Glutamatergic neuron (in vitro differentiated cells): ENCODE measurements at regions not wholly inside any gene's neighbourhood (a gene's known extent, or its start where the extent isn't known, plus 50 kb on each side); places are given as distances from the start of the nearest gene placed in this dataset.

Experiments used
- DNase-seq: peaks from one replicate; pipeline ENCODE4 v3.0.0; 2022
- H3K27ac Mint-ChIP-seq: one replicate; pipeline ENCODE4 v1.8.0; 2020; ENCODE audit warnings: mild to moderate bottlenecking, mixed read lengths, inconsistent platforms; ENCODE audit not compliant: unreplicated experiment
- H3K27me3 Mint-ChIP-seq: one replicate; pipeline ENCODE4 v1.8.0; 2020; ENCODE audit warnings: mild to moderate bottlenecking, moderate library complexity, mixed read lengths, inconsistent platforms; ENCODE audit not compliant: unreplicated experiment
- H3K36me3 Mint-ChIP-seq: one replicate; pipeline ENCODE4 v1.8.0; 2020; ENCODE audit warnings: mild to moderate bottlenecking, mixed read lengths, inconsistent platforms; ENCODE audit not compliant: unreplicated experiment
- H3K4me1 Mint-ChIP-seq: one replicate; pipeline ENCODE4 v1.8.0; 2020; ENCODE audit warnings: mild to moderate bottlenecking, low read depth, mixed read lengths, inconsistent platforms; ENCODE audit not compliant: unreplicated experiment
- H3K4me3 Mint-ChIP-seq: one replicate; pipeline ENCODE4 v1.8.0; 2020; ENCODE audit warnings: mild to moderate bottlenecking, mixed read lengths, inconsistent platforms; ENCODE audit not compliant: unreplicated experiment
- H3K9me3 Mint-ChIP-seq: one replicate; pipeline ENCODE4 v1.8.0; 2020; ENCODE audit warnings: mild to moderate bottlenecking, moderate library complexity, mixed read lengths, inconsistent platforms; ENCODE audit not compliant: unreplicated experiment
- TF ChIP-seq, protein P1 (sequence below): fragments of 200-600 bp; sonication (generic); IDR thresholded peaks from one replicate; pipeline ENCODE4 v1.5.0; 2021; ENCODE audit not compliant: partially characterized antibody, unreplicated experiment

DNA sequence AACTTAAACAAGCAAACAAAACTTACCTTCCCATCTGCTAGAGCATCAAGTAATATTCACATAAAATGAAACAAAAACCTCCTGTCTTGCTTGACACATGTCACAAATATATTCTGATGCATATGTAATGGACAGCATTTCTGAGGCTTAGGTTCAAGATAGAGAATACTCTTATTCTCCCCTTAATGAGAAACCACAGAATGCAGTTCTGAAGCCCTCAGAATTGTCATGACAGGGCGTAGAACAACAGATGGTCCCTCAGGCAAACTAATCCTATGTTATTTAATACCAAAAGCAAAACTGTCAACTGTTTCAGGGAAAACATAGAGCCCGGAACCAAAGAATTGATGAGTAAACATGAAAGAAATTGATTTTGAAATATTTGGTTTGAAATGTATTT is 229.9 kb upstream of the RIOK2 start:
- H3K36me3 Mint-ChIP-seq: no peaks in the 10 kb centered on the region
- DNase-seq: no peak
- H3K4me3 Mint-ChIP-seq: no peak overlapping the region

DNA sequence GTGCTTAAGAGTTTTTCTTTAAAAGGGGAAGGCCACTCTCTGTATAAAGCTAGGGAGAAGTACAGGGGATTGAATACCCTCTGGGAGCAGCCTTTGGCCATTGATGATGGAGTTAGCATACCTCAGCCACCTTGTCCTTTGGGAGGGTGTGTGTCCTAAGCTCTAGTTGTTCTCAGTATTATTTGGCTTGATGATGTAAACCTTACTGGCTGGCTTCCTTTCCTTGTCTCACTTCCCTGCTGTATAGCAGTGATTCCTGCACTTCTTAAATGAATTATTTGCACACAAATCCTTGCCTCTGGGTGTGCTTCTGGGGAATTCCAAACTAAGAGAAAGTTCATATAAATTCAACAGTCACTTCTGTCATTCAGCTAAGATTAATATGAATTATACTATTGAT is 234.9 kb upstream of the RIOK2 start:
- H3K4me1 Mint-ChIP-seq: no peaks in the 10 kb centered on the region
- no peak overlapping the region for H3K4me3 Mint-ChIP-seq
- TF ChIP-seq, protein P1, sequence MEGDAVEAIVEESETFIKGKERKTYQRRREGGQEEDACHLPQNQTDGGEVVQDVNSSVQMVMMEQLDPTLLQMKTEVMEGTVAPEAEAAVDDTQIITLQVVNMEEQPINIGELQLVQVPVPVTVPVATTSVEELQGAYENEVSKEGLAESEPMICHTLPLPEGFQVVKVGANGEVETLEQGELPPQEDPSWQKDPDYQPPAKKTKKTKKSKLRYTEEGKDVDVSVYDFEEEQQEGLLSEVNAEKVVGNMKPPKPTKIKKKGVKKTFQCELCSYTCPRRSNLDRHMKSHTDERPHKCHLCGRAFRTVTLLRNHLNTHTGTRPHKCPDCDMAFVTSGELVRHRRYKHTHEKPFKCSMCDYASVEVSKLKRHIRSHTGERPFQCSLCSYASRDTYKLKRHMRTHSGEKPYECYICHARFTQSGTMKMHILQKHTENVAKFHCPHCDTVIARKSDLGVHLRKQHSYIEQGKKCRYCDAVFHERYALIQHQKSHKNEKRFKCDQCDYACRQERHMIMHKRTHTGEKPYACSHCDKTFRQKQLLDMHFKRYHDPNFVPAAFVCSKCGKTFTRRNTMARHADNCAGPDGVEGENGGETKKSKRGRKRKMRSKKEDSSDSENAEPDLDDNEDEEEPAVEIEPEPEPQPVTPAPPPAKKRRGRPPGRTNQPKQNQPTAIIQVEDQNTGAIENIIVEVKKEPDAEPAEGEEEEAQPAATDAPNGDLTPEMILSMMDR: no peak
- no peak for DNase-seq
- no peaks in the 10 kb centered on the region for H3K9me3 Mint-ChIP-seq
- H3K27ac Mint-ChIP-seq: no peak overlapping the region
- H3K27me3 Mint-ChIP-seq: no peaks in the 10 kb centered on the region
- H3K36me3 Mint-ChIP-seq: no peaks in the 10 kb centered on the region

More for the DNA sequence above, 229.9 kb upstream of the RIOK2 start:
- H3K9me3 Mint-ChIP-seq: no peaks in the 10 kb centered on the region
- TF ChIP-seq, protein P1: no peak
- H3K27ac Mint-ChIP-seq: no peak overlapping the region
- no peaks in the 10 kb centered on the region for H3K4me1 Mint-ChIP-seq
- no peaks in the 10 kb centered on the region for H3K27me3 Mint-ChIP-seq

DNA sequence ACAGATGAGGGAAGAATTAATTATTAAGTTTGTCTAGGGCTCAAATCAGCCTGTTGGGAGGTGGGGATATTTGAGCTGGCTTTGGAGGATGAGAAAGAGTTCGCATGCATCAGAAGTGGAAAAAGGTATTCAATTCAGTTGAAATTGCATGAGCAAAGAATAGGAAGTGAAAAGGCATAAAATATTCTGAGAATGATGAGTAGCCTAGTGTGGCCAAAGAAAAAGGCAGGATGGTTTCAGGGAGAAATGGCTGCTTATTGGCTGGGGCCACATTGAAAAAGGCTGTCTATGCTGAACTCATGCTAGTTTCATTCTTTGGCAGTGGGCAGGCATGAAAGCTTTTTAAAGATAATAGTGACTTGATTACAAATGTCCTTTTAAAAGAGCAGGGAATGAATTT is 235.4 kb upstream of the RIOK2 start:
- Mint-ChIP-seq H3K27me3 (no peaks in the 10 kb centered on the region), H3K4me3 (no peak overlapping the region), H3K27ac (no peak overlapping the region), H3K4me1 (no peaks in the 10 kb centered on the region), H3K9me3 (no peaks in the 10 kb centered on the region), H3K36me3 (no peaks in the 10 kb centered on the region)
- TF ChIP-seq, protein P1: no peak
- DNase-seq: no peak

DNA sequence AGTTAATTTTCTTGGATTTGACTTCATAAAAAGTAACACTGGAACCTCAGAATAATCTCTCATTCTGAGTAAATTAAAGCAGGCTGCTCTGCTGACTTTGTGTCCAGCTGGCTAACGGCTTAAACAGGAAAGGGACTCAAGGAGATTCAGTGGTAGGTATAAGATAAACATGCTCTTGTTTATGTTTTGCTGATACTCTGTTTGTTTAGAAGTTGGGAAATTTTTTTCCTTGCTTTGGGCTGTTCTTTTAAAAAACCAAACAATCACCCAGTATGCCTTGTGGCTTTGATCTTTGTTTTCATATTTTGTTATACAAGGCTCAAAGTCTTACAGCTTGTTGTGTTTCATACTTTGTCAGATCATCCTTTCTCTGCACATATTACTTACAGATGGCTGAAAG is 237.6 kb upstream of the RIOK2 start:
- Mint-ChIP-seq H3K4me1 (no peaks in the 10 kb centered on the region), H3K9me3 (no peaks in the 10 kb centered on the region), H3K36me3 (no peaks in the 10 kb centered on the region), H3K4me3 (no peak overlapping the region), H3K27ac (no peak overlapping the region), H3K27me3 (no peaks in the 10 kb centered on the region)
- no peak for DNase-seq
- TF ChIP-seq, protein P1: no peak

DNA sequence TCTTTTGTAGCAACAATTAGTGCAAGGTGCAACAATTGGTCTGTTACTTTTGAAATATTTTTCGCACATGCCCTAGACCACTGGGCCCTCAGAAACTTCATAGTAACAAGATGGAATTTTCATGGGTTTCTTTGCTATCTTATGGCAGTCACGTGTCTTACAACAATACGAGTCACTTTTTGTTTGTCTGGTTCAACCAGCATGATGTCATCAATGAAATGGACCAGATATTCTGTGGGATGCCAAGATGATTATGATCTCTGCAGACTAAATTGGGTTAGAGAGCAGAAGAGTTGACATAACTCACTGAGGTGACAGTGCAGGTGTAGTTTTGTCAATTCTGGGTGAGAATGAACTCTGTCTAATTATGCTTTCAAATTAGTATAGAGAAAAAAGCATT is 239.6 kb upstream of the RIOK2 start:
- Mint-ChIP-seq H3K36me3 (no peaks in the 10 kb centered on the region), H3K4me3 (no peak overlapping the region), H3K27ac (no peak overlapping the region), H3K9me3 (no peaks in the 10 kb centered on the region), H3K4me1 (no peaks in the 10 kb centered on the region), H3K27me3 (no peaks in the 10 kb centered on the region)
- TF ChIP-seq, protein P1: no peak
- DNase-seq: no peak
